Left ventricle myocardium inferior (tissue), 1 donor: ENCODE measurements at regions not wholly inside any gene's neighbourhood (a gene's known extent, or its start where the extent isn't known, plus 50 kb on each side); places are given as distances from the start of the nearest gene placed in this dataset.

ENCODE experiments used
- DNase-seq: peaks from one replicate; pipeline ENCODE4 v3.0.0-alpha.2; 2020
- H3K27ac ChIP-seq: fragments of 200-600 bp; replicated peaks from 2 replicates; pipeline ENCODE4 v1.8.0; 2021
- H3K27me3 ChIP-seq: fragments of 200-600 bp; 2 replicates; pipeline ENCODE4 v1.8.0; 2021; ENCODE audit warnings: low read depth
- H3K36me3 ChIP-seq: fragments of 200-600 bp; 2 replicates; pipeline ENCODE4 v1.8.0; 2021
- H3K4me1 ChIP-seq: fragments of 200-600 bp; 2 replicates; pipeline ENCODE4 v1.8.0; 2021
- H3K4me3 ChIP-seq: fragments of 200-600 bp; 2 replicates; pipeline ENCODE4 v1.8.0; 2021; ENCODE audit warnings: mild to moderate bottlenecking, moderate library complexity
- H3K9me3 ChIP-seq: fragments of 200-600 bp; replicated peaks from 2 replicates; pipeline ENCODE4 v1.8.0; 2021
- CTCF ChIP-seq: fragments of 200-600 bp; IDR thresholded peaks from 2 replicates; pipeline ENCODE4 v1.8.0; 2021; ENCODE audit warnings: antibody characterized with exemption, mild to moderate bottlenecking, borderline replicate concordance
- intact Hi-C: fragments of 100-400 bp; cut with micrococcal nuclease; formaldehyde crosslinking; loops from one replicate; pipeline ENCODE4 v1.11.0; 2022
- donor health status: DM: no; HTN: yes; CAD: no; lungs with severe emphysema.

GRCh38 chr10:124302951-124303505, 115.7 kb downstream of the OAT start:
- intact Hi-C loops = no loop called here
- peaks cover 5% of the 10 kb centered on the region for H3K9me3 ChIP-seq
- TF ChIP-seq CTCF = no peak
- H3K27me3 ChIP-seq = no peaks in the 10 kb centered on the region
- DNase-seq = no peak
- H3K27ac ChIP-seq = no peak overlapping the region
- H3K36me3 ChIP-seq = no peaks in the 10 kb centered on the region
- no peaks in the 10 kb centered on the region for H3K4me1 ChIP-seq
- no peak overlapping the region for H3K4me3 ChIP-seq

DNA sequence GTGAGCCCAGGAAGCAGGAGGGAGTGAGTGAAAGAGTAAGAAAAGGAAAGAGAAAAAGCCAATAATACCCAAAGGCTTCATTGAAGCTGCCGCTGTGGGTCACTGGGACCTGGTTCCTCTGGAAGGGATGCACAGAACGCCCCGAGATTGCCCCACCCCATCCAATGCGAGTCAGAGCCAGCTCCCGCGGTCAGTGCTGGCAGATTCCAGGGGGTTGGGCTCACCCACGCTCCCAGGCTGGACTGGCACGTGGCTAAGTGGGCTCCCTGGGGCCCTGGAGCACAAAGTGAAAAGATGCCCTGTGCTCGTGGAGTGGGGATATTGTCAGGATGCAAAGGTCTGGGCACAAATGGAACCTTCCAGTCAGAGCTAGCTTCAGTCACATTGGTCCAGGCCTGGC, 117.0 kb downstream of the OAT start:
- Histone ChIP-seq H3K27ac (no peak overlapping the region), H3K36me3 (no peaks in the 10 kb centered on the region), H3K9me3 (peaks cover 5% of the 10 kb centered on the region), H3K27me3 (no peaks in the 10 kb centered on the region), H3K4me3 (no peak overlapping the region), H3K4me1 (no peaks in the 10 kb centered on the region)
- no peak for DNase-seq
- TF ChIP-seq CTCF = no peak
- intact Hi-C loops = no loop called here

GRCh38 chr10:124300735-124301134, 118.0 kb downstream of the OAT start:
- Histone ChIP-seq H3K9me3 (peaks cover 5% of the 10 kb centered on the region), H3K27me3 (no peaks in the 10 kb centered on the region), H3K36me3 (no peaks in the 10 kb centered on the region), H3K4me3 (no peak overlapping the region), H3K27ac (no peak overlapping the region), H3K4me1 (no peaks in the 10 kb centered on the region)
- TF ChIP-seq CTCF = no peak
- intact Hi-C loops = no loop called here
- DNase-seq = no peak

GRCh38 chr10:124300224-124300623, 118.5 kb downstream of the OAT start:
- no peak overlapping the region for H3K4me3 ChIP-seq
- no peaks in the 10 kb centered on the region for H3K36me3 ChIP-seq
- H3K27ac ChIP-seq = no peak overlapping the region
- no peak for DNase-seq
- H3K4me1 ChIP-seq = no peaks in the 10 kb centered on the region
- intact Hi-C loops = no loop called here
- H3K9me3 ChIP-seq = peaks cover 5% of the 10 kb centered on the region
- H3K27me3 ChIP-seq = no peaks in the 10 kb centered on the region
- TF ChIP-seq CTCF = no peak

DNA sequence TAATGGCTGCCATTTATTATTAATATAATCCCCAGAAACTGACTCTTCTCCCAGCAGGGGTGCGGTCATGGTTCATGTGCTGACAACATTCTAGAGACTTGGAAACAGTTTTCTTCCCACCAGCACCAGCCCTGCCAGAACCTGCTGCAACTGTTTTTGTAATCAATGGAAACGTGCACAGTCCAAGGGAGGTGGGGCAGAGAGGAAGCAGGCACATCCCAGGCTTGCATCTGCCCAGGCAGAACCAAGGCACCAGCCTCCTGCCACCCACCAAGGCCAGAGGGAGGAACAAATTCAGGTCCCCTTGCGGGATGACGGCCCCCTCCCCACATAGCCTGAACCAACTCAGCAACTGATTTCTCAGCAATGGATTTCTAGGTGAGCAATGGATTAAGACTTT, 119.0 kb downstream of the OAT start:
- Histone ChIP-seq H3K27me3 (no peaks in the 10 kb centered on the region), H3K4me3 (no peak overlapping the region), H3K9me3 (peaks cover 5% of the 10 kb centered on the region), H3K36me3 (no peaks in the 10 kb centered on the region), H3K4me1 (no peaks in the 10 kb centered on the region), H3K27ac (no peak overlapping the region)
- no peak for TF ChIP-seq CTCF
- intact Hi-C loops = no loop called here
- no peak for DNase-seq
